Medulla oblongata (tissue), 1 donor: ENCODE measurements at regions not wholly inside any gene's neighbourhood (a gene's known extent, or its start where the extent isn't known, plus 50 kb on each side); places are given as distances from the start of the nearest gene placed in this dataset.

Experiments
- DNase-seq: peaks from one replicate; pipeline ENCODE4 v3.0.0-alpha.2; 2015; ENCODE audit errors: extremely low spot score

DNA sequence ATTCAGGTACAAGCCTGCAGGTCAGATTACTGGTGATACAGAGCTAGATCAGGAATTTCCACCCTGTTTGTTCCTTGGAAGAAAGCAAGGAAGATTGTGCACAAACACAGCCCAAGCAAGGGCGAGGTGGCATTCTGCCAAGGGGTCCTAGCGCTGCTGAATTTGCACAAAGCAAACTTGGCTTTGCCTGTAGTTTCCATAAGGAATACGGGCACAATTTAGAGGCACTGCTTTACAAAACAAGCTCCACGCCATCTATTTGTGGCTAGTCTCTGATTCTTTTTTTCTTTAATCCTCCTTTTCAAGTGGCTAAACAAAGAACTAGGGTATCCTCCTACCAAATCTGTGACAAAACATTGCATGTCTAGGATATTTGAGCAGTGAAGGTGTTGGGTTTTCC, 195.5 kb upstream of the ACVR2A start:
- no peak for DNase-seq

- no peak for DNase-seq
Measured at GRCh38 chr2:147648471-147648870, 196.4 kb upstream of the ACVR2A start.

DNA sequence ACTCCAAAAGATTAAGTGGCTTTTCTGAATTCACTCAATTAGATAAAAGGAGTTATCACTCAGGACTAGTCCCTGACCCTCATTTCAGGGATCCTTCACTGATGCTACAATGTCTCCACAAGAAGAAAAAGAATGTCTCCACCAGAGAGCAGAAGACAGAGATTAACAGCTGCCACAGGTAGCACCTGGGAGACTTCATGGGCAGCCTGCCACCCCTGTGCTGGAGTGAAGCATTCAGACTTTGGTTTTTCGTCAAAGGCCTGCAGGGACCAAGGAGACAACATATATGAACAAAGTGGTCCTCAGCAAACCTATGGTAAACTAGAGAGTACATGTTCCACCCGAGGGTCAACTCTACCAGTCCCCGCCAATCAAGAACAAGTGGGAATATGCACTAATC, 197.0 kb upstream of the ACVR2A start:
- DNase-seq, result no peak

GRCh38 chr2:147646818-147647468, 197.9 kb upstream of the ACVR2A start:
- DNase-seq, result no peak

DNA sequence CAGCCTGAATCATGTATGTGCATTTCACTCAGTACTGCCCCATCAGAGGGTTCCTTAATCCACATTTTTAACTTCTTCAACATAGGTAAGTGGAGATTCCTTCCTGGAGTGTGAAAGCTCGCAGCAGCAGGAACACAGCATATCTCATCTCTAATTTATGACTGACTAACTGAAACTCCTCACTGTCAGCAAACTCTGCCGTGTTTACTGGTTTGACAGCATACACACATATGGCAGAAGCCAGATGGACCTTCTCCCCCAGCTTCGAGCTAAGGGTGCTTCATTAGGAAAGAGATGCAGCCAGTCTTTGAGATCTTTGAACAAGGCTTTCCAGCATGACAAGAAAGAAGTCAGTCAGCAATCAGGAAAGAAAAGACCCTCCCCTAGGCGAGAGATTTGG, 200.3 kb upstream of the ACVR2A start:
- DNase-seq, result no peak

GRCh38 chr2:147642765-147643164, 202.1 kb upstream of the ACVR2A start:
- no peak for DNase-seq

GRCh38 chr2:147641651-147642050, 203.2 kb upstream of the ACVR2A start:
- DNase-seq, result no peak

DNA sequence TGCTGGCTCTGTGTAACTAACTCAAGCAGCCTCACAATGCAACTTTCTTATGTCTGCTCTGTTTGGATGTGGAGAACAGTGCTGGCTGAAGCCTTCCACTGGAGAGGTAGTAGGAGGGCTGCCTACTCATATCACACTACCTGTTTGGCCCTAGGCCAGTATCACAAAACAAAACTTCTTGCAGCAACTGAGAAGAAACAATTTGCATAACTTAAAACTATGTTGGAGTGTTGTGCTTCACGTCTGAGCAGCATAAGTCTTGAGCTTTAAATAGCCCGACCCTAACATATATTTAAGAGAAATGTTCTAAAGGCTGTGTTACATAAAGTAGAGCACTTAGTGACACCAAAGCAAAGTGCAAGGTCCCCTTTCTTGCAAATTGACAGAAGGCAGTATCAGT, 204.9 kb upstream of the ACVR2A start:
- DNase-seq, result no peak

GRCh38 chr2:147639386-147639785, 205.4 kb upstream of the ACVR2A start:
- DNase-seq, result no peak

DNA sequence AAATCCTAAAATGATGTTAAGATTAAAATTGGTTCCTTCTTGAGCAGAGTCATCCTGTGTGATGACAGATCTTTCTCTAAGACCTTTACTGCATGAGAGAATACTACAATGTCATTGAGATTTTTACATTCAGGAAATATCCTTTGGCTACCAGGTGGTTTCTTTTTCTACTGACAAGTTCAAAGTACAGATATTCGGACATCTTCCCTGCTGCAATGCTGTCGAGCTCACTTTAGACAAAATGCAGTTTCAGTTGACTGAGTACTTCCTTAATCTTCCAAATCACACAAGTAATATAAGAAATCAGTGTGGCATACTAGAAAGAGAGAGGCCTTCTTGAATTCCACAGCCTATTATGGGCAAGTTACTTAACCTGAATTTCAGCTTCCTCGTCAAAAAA, 207.9 kb upstream of the ACVR2A start:
- peak; percentile 14 for DNase-seq

GRCh38 chr2:147636238-147636882, 208.5 kb upstream of the ACVR2A start:
- peak; percentile 65 for DNase-seq

GRCh38 chr2:147634826-147635225, 210.0 kb upstream of the ACVR2A start:
- no peak for DNase-seq

- peak; percentile 18 for DNase-seq
Measured at GRCh38 chr2:147632198-147632597, 212.6 kb upstream of the ACVR2A start.

DNA sequence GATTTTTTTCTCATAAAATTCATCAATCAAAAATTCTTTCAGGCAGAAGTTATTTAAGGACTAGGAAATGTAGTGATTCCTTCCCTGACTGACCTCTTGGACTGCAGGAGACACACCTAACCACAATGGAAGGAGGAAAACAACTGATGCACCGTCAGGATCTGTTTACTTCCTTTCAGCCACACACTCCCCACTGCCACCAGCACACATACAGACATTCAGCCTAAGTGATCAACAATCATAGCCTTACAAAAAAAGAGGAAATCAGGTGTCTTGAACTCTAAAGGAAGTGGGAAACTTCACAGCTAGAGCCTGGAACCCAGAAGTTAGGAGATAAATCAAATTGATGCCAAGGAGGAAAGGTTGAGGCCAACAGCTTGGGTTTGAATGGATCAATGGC, 213.5 kb upstream of the ACVR2A start:
- DNase-seq, result no peak

GRCh38 chr2:147630585-147630984, 214.2 kb upstream of the ACVR2A start:
- DNase-seq, result no peak

GRCh38 chr2:147628971-147629421, 215.8 kb upstream of the ACVR2A start:
- DNase-seq, result no peak

DNA sequence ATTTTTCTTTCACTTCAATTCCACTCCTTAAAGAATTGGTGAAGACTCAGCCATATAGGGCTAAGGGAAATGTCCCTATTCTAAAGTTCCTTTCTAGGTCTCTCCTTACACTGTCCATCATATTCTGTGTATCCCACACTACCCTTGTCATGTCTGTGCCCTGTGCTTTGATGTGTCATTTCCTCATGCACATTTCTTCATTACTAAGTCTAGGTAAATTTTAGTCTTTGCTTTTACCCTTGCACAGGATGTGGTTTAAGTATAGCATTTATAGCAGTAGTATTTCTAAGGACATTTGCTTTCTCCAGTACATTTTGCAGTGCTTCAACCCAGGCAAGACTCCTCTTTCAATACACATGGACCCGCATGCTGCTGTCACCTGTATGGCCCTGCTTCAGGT, 221.5 kb upstream of the ACVR2A start:
- no peak for DNase-seq

DNA sequence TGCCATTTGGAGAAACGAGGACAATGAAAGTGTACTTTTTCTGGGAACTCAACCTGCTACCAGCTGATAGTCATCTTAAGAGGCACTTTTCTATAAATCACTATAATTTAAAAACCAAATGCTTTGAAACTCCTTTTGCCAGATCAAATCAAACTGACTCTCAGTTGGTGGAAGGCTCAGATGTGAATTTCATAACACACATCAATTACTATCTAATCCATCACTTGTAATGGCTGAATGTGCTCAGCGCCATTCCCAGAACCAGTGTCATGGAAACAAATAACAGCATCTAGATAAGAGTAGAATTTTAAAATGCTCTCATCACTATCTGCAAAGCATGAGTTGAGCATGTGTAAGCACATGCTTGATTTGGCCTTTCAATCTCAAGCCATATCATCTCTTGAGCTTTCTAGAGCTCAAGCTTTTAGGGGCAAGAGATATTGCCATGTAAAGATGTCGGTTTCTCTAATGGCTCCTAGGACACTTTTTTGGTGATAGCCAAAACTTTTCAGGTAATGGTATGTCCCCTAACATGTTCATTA, 223.1 kb upstream of the ACVR2A start:
- no peak for DNase-seq

- no peak for DNase-seq
Measured at GRCh38 chr2:147619808-147620207, 225.0 kb upstream of the ACVR2A start.

GRCh38 chr2:147615726-147616125, 229.1 kb upstream of the ACVR2A start:
- no peak for DNase-seq

- no peak for DNase-seq
Measured at GRCh38 chr2:147614979-147615470, 229.8 kb upstream of the ACVR2A start.

- DNase-seq, result no peak
Measured at GRCh38 chr2:147614471-147614870, 230.4 kb upstream of the ACVR2A start.

GRCh38 chr2:147610496-147611040, 234.3 kb upstream of the ACVR2A start:
- DNase-seq, result no peak
